T47D (cell line): ENCODE measurements at regions not wholly inside any gene's neighbourhood (a gene's known extent, or its start where the extent isn't known, plus 50 kb on each side); places are given as distances from the start of the nearest gene placed in this dataset.
A peak's percentile ranks its signal among the peaks of the same experiment; 100 is the strongest.
"Not testable (repeated sequence)": the region's sequence is repeated elsewhere in the genome, so short reads cannot be mapped to it uniquely, and the experiment has no call there.

Experiments used
- DNase-seq, 2 experiments: peaks; one replicate each; pipeline versions ENCODE4 v3.0.0 to v3.0.0-alpha.2; 2011 to 2012; ENCODE audit warnings: low read depth in 1 of 2, low spot score in 1 of 2
- JUND ChIP-seq: IDR thresholded peaks from 2 replicates; pipeline ENCODE4 v1.6.1; 2012; ENCODE audit warnings: low read depth
- in situ Hi-C: cut with HindIII; loops from 2 replicates; pipeline ENCODE4 v1.10.0; 2016; ENCODE audit warnings: low sequenced_read_pairs, low pct_unique_long_range_greater_than_20kb

DNA sequence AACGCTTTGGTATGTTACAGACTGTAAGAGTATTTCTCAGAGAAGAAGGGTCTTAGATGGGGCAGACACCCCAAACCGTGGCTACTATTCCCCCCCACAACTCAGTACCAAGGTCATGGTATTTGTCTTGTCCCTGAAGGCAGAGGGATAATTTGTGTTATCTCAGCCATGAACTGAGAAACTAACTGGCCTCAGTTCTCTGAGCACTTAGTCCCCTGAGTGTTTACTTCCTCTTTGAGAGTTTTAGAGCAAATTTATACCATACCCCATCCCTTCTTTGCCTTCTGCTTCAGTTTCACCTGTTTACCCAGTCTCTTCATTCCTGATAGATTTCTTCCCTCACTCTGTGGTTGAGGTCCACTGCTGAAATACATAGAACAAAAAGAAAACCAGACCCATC, 183.9 kb downstream of the LRRC70 start:
- DNase-seq: no peak
- TF ChIP-seq JUND: no peak
- in situ Hi-C loops: no loop called here

DNA sequence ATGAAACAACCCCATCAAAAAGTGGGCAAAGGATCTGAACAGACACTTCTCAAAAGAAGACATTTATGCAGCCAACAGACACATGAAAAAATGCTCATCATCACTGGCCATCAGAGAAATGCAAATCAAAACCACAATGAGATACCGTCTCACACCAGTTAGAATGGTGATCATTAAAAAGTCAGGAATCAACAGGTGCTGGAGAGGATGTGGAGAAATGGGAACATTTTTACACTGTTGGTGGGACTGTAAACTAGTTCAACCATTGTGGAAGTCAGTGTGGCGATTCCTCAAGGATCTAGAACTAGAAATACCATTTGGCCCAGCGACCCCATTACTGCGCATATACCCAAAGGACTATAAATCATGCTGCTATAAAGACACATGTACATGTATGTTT, 179.1 kb downstream of the LRRC70 start:
- in situ Hi-C loops, DNase-seq: not testable (repeated sequence)

DNA sequence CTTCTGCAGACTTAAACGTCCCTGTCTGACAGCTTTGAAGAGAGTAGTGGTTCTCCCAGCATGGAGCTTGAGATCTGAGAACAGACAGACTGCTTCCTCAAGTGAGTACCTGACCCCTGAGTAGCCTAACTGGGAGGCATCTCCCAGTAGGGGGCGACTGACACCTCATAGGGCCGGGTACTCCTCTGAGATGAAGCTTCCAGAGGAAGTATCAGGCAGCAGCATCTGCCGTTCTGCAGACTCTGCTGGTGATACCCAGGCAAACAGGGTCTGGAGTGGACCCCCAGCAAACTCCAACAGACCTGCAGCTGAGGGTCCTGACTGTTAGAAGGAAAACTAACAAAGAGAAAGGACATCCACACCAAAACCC, 174.4 kb downstream of the LRRC70 start:
- DNase-seq, in situ Hi-C loops: not testable (repeated sequence)

- DNase-seq, in situ Hi-C loops: not testable (repeated sequence)
Measured at GRCh38 chr5:62752056-62752997, 173.7 kb downstream of the LRRC70 start.

GRCh38 chr5:62742207-62742606, 163.6 kb downstream of the LRRC70 start:
- no peak for TF ChIP-seq JUND
- in situ Hi-C loops: no loop called here
- no peak for DNase-seq

DNA sequence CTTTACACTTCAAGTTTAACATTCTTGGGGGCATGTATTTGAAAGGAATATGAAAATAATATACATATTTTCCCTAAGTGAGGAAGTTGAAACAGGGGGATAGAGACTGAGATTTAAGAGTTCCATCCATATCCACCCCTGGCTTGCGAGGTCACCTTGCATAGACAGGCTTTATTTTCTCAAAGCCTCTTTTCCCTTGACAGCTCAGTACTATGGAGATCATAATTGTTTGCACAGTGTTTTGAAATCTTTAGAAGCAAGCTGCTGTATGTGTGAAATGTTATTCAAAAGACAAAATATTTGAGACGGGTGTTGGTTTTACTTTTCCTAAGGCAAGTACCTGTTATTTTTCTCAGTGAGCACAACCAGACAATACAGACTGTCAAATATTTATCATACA, 163.1 kb downstream of the LRRC70 start:
- DNase-seq: no peak
- TF ChIP-seq JUND: no peak
- in situ Hi-C loops: no loop called here

- TF ChIP-seq JUND: no peak
- in situ Hi-C loops: no loop called here
- no peak for DNase-seq
Measured at GRCh38 chr5:62737766-62738165, 159.1 kb downstream of the LRRC70 start.

DNA sequence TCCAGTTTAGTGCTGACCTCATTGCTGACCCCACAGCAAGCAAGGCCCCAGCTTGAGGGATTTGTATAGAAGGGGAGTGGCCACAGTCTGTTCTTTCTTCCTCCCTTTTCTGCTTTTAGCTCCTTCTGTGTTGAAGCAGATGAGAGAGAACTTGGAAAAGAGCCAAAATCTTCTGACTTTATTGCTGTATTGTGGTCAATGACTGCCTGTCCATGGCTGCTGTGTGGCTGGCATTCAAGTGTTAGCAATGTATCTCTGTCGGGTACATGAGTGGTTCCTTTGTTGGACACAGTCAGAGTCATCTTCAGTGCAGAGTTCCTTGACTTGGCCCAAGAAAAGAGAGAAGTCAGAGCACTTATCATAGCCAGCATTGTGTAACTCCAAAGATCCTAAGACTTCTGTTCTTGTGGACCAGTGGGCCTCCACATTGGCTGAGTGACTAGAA, 154.1 kb downstream of the LRRC70 start:
- no peak for DNase-seq
- in situ Hi-C loops: no loop called here
- TF ChIP-seq JUND: no peak

- in situ Hi-C loops: no loop called here
- no peak for TF ChIP-seq JUND
- no peak for DNase-seq
Measured at GRCh38 chr5:62731022-62731421, 152.4 kb downstream of the LRRC70 start.

GRCh38 chr5:62729675-62730074, 151.1 kb downstream of the LRRC70 start:
- TF ChIP-seq JUND: no peak
- no peak for DNase-seq
- in situ Hi-C loops: no loop called here

GRCh38 chr5:62727861-62728260, 149.2 kb downstream of the LRRC70 start:
- no peak for TF ChIP-seq JUND

DNA sequence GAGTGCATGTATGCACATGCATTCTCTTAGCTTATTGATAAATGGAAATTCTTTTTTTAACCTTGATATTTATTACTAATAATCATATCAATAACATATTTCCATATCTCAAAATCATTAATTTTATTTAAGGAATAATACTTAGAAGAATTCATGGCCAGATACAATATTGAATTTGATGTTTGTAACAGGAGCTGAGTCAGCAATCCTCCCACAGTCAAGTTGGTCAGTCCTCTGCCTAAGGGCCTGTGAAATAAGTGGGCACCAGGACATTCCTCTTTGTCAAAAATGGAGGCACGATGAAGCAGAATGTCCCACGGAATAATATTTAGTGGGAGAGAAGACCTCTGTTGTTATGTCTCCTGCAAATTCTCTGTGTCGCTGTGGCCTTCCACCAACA, 148.6 kb downstream of the LRRC70 start:
- DNase-seq: no peak
- in situ Hi-C loops: no loop called here
- no peak for TF ChIP-seq JUND

More at GRCh38 chr5:62727861-62728260, 149.2 kb downstream of the LRRC70 start:
- no peak for DNase-seq
- in situ Hi-C loops: no loop called here

GRCh38 chr5:62722360-62722759, 143.7 kb downstream of the LRRC70 start:
- peak in 1 of 2 experiments; percentile 12 for DNase-seq
- in situ Hi-C loops: no loop called here
- no peak for TF ChIP-seq JUND

DNA sequence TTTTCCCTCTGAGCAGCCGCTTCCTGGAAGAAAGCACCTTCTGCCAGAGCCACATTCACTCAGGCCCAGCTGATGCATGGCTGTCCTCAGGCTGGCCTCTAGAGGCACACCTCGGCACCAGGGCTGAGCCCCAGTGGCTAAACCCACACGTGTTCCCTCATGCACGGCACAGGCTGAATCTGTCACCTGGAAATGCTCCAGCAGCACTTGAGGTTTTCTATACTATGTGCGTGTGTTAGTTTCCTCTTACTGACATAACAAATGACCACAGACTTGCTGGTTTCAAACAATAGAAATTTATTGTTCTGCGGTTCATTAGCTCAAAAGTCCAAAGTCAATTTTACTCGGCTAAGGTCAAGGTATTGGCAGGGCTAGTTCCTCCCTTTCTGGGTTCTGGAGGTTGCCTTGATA, 141.4 kb downstream of the LRRC70 start:
- in situ Hi-C loops: no loop called here
- peak; percentile 24 to 64 for DNase-seq
- no peak for TF ChIP-seq JUND
